Thoracic aorta (tissue), 2 donors: ENCODE measurements at regions not wholly inside any gene's neighbourhood (a gene's known extent, or its start where the extent isn't known, plus 50 kb on each side); places are given as distances from the start of the nearest gene placed in this dataset.

Experiments
- ATAC-seq: fragments of 150-250 bp; one replicate; pipeline ENCODE4 v1.8.0; 2017; ENCODE audit warnings: low read depth; ENCODE audit not compliant: insufficient number of reproducible peaks, low FRiP score
- DNase-seq: peaks from one replicate; pipeline ENCODE4 v3.0.0-alpha.2; 2020; ENCODE audit warnings: low spot score
- H3K27ac ChIP-seq, 2 donors: fragments of 200-600 bp; sonication (generic); 1 replicate in 1 of 2; 2 replicates in 1 of 2; pipeline ENCODE4 v1.5.1; 2016; ENCODE audit warnings: mild to moderate bottlenecking in 2 of 2, moderate library complexity in 2 of 2
- H3K27me3 ChIP-seq: fragments of 200-600 bp; sonication (generic); replicated peaks from 2 replicates; pipeline ENCODE4 v1.6.0; 2016; ENCODE audit warnings: mild to moderate bottlenecking; ENCODE audit not compliant: insufficient read depth
- H3K36me3 ChIP-seq: fragments of 200-600 bp; sonication (generic); one replicate; pipeline ENCODE4 v1.5.1; 2016
- H3K4me1 ChIP-seq, 2 donors: fragments of 200-600 bp; sonication (generic); 1 replicate in 1 of 2; 2 replicates in 1 of 2; pipeline versions ENCODE4 v1.5.1 to v1.6.0; 2016; ENCODE audit warnings: low read depth in 2 of 2, mild to moderate bottlenecking in 1 of 2; ENCODE audit not compliant: control insufficient read depth in 1 of 2
- H3K4me3 ChIP-seq: fragments of 200-600 bp; sonication (generic); 2 replicates; pipeline ENCODE4 v1.5.1; 2016; ENCODE audit warnings: mild to moderate bottlenecking
- H3K9me3 ChIP-seq: fragments of 200-600 bp; sonication (generic); 2 replicates; pipeline ENCODE4 v1.5.1; 2016
- TF ChIP-seq, protein P1 (sequence below): fragments of 200-600 bp; sonication (generic); IDR thresholded peaks from one replicate; pipeline ENCODE4 v1.5.1; 2019; ENCODE audit warnings: antibody characterized with exemption

DNA sequence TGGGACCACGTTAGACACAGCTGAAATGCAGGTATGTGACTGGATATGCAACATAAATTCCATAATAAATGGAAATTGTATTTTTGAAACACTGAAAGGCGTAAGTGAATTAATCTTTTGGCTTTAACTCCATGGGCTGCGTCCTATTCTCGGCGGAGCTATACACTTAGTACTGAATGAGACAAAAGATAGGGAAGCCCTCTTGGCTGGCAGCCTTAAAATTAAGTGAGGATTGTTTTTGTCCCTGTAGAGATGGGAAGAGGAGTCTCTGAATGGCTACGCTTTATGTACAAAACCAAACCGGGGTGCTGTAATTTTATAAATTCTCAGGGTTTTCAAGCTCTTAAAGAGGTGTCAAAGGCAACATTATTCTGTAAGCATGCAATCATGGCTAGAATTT, 429.8 kb downstream of the QKI start:
- Histone ChIP-seq H3K27ac (no peak overlapping the region), H3K27me3 (no peaks in the 10 kb centered on the region), H3K36me3 (no peaks in the 10 kb centered on the region), H3K4me1 (no peaks in the 10 kb centered on the region), H3K9me3 (no peaks in the 10 kb centered on the region), H3K4me3 (no peak overlapping the region)
- ATAC-seq (no peak), DNase-seq (no peak)
- TF ChIP-seq, protein P1, sequence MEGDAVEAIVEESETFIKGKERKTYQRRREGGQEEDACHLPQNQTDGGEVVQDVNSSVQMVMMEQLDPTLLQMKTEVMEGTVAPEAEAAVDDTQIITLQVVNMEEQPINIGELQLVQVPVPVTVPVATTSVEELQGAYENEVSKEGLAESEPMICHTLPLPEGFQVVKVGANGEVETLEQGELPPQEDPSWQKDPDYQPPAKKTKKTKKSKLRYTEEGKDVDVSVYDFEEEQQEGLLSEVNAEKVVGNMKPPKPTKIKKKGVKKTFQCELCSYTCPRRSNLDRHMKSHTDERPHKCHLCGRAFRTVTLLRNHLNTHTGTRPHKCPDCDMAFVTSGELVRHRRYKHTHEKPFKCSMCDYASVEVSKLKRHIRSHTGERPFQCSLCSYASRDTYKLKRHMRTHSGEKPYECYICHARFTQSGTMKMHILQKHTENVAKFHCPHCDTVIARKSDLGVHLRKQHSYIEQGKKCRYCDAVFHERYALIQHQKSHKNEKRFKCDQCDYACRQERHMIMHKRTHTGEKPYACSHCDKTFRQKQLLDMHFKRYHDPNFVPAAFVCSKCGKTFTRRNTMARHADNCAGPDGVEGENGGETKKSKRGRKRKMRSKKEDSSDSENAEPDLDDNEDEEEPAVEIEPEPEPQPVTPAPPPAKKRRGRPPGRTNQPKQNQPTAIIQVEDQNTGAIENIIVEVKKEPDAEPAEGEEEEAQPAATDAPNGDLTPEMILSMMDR: no peak

DNA sequence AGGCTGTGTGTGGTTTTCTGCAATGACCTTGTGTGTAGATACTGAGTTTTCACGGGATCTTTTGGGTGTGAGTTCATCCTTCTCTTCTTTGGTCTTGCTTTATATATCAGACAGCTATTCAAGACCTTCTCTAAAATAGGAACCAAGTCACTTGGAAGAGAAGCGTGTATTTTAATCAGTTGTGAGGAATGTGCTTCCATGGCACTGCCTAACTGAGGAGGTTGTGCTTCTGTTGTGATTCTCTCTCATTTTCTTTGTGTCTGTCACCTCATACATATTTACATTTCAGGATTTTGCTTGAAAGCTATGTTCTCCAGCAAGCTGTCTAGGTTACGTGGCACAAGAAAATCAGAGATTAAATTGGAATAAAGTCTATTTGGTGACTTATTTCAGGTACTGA, 428.7 kb downstream of the QKI start:
- Histone ChIP-seq H3K36me3 (no peaks in the 10 kb centered on the region), H3K4me1 (no peaks in the 10 kb centered on the region), H3K4me3 (no peak overlapping the region), H3K9me3 (no peaks in the 10 kb centered on the region), H3K27me3 (no peaks in the 10 kb centered on the region), H3K27ac (no peak overlapping the region)
- ATAC-seq (no peak), DNase-seq (no peak)
- TF ChIP-seq, protein P1: no peak

DNA sequence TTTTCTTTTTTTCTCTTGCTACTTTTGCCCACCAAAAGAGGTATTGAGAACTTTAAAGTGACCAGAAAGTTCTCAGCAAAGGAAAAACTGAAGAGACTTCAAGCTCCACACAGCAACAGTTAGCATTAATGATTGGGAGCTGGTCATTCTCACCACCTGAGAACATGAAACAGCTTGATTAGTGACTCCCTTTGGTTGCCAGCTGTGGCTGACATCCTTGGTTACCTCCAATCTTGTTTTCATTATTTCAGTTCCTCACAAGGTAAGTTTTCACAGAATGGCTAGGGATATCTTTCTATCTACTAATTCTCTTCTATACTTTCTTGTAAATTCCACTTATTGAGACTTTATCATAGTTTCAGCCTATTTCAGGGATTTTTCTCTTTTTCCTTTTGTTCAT, 427.9 kb downstream of the QKI start:
- Histone ChIP-seq H3K27me3 (no peaks in the 10 kb centered on the region), H3K9me3 (no peaks in the 10 kb centered on the region), H3K4me1 (no peaks in the 10 kb centered on the region), H3K36me3 (no peaks in the 10 kb centered on the region), H3K27ac (no peak overlapping the region), H3K4me3 (no peak overlapping the region)
- no peak for ATAC-seq
- no peak for DNase-seq
- TF ChIP-seq, protein P1: no peak

DNA sequence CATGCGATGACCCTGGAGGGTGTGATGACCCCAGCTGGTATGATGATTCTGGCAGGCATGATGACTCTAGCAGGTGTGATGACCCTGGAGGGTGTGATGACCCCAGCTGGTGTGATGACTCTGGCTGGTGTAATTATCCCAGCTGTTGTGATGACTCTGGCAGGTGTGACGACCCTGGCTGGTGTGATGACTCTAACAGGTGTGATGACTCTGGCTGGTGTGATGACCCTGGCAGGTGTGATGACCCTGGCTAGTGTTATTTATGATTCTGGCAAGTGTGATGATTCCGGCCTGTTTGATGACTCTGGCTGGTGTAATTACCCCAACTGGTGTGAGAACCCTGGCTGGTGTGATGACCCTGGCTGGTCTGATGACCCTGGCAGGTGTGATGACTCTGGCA, 427.2 kb downstream of the QKI start:
- H3K4me1 ChIP-seq: no peaks in the 10 kb centered on the region
- TF ChIP-seq, protein P1: no peak
- ATAC-seq: no peak
- H3K27ac ChIP-seq: no peak overlapping the region
- no peak for DNase-seq
- H3K4me3 ChIP-seq: no peak overlapping the region
- no peaks in the 10 kb centered on the region for H3K27me3 ChIP-seq
- no peaks in the 10 kb centered on the region for H3K36me3 ChIP-seq
- H3K9me3 ChIP-seq: no peaks in the 10 kb centered on the region

DNA sequence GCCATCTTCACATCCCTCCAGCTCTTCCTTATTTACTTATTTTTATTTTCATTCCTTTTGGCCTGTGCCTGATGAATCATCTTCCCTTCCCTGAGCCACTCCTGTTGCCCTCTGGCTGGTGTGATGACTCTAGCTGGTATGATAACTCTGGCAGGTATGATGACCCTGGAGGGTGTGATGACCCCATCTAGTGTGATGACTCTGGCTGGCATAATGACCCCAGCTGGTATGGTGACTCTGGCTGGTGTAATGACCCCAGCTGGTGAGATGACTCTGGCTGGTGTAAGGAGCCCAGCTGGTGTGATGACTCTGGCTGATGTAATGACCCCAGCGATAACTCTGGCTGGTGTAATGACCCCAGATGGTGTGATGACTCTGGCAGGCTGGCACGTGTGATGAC, 426.8 kb downstream of the QKI start:
- Histone ChIP-seq H3K4me3 (no peak overlapping the region), H3K27me3 (no peaks in the 10 kb centered on the region), H3K36me3 (no peaks in the 10 kb centered on the region), H3K27ac (no peak overlapping the region), H3K4me1 (no peaks in the 10 kb centered on the region), H3K9me3 (no peaks in the 10 kb centered on the region)
- no peak for ATAC-seq
- DNase-seq: no peak
- TF ChIP-seq, protein P1: no peak
